KMS-11 (cell line): ENCODE measurements at regions not wholly inside any gene's neighbourhood (a gene's known extent, or its start where the extent isn't known, plus 50 kb on each side); places are given as distances from the start of the nearest gene placed in this dataset.

ENCODE experiments used
- H2AFZ ChIP-seq: fragments of 200-600 bp; sonication (generic); 2 replicates; pipeline ENCODE4 v1.6.1; 2016; ENCODE audit warnings: antibody characterized with exemption, mixed run types, low read depth
- H3K27ac ChIP-seq: fragments of 200-600 bp; sonication (generic); 2 replicates; pipeline ENCODE4 v1.6.1; 2016; ENCODE audit warnings: mild to moderate bottlenecking, mixed run types
- H3K27me3 ChIP-seq: fragments of 200-600 bp; sonication (generic); 2 replicates; pipeline ENCODE4 v1.6.1; 2017; ENCODE audit warnings: mild to moderate bottlenecking, low read depth, mixed run types, moderate library complexity; ENCODE audit not compliant: insufficient read depth
- H3K36me3 ChIP-seq: fragments of 200-600 bp; sonication (generic); 2 replicates; pipeline ENCODE4 v1.6.1; 2017; ENCODE audit warnings: mild to moderate bottlenecking, mixed run types; ENCODE audit not compliant: insufficient read depth
- H3K4me1 ChIP-seq: fragments of 200-600 bp; sonication (generic); 2 replicates; pipeline ENCODE4 v1.6.1; 2016; ENCODE audit warnings: mild to moderate bottlenecking, low read depth, mixed run types; ENCODE audit not compliant: poor library complexity, severe bottlenecking
- H3K4me2 ChIP-seq: fragments of 200-600 bp; sonication (generic); 2 replicates; pipeline ENCODE4 v1.7.0; 2016; ENCODE audit warnings: mild to moderate bottlenecking, mixed run types
- H3K4me3 ChIP-seq: fragments of 200-600 bp; sonication (generic); IDR thresholded peaks from 2 replicates; pipeline ENCODE4 v1.6.1; 2017; ENCODE audit warnings: low read depth, low read length, mixed read lengths; ENCODE audit not compliant: insufficient read depth
- H3K79me2 ChIP-seq: fragments of 200-600 bp; sonication (generic); 2 replicates; pipeline ENCODE4 v1.6.1; 2016; ENCODE audit warnings: low read depth, mixed run types; ENCODE audit not compliant: insufficient read depth
- H3K9ac ChIP-seq: fragments of 200-600 bp; sonication (generic); 2 replicates; pipeline ENCODE4 v1.6.1; 2016; ENCODE audit warnings: mild to moderate bottlenecking, mixed run types
- H4K20me1 ChIP-seq: fragments of 200-600 bp; sonication (generic); 2 replicates; pipeline ENCODE4 v1.6.1; 2016; ENCODE audit warnings: mild to moderate bottlenecking, mixed run types; ENCODE audit not compliant: insufficient read depth
- CTCF ChIP-seq: fragments of 200-600 bp; sonication (generic); conservative IDR thresholded peaks from 2 replicates; pipeline ENCODE4 v1.6.1; 2017; ENCODE audit warnings: low read depth, mild to moderate bottlenecking, antibody characterized with exemption, low read length, moderate library complexity, mixed read lengths

- peaks cover 65% of the 10 kb centered on the region for H3K4me1 ChIP-seq
- peak overlapping the region; percentile 62 for H3K4me2 ChIP-seq
- no peaks in the 10 kb centered on the region for H3K79me2 ChIP-seq
- no peak overlapping the region for H3K27ac ChIP-seq
- peaks cover 13% of the 10 kb centered on the region for H3K27me3 ChIP-seq
- no peak for TF ChIP-seq CTCF
- H3K4me3 ChIP-seq: no peak overlapping the region
- no peak overlapping the region for H2AFZ ChIP-seq
- no peaks in the 10 kb centered on the region for H4K20me1 ChIP-seq
- no peaks in the 10 kb centered on the region for H3K36me3 ChIP-seq
- H3K9ac ChIP-seq: no peak overlapping the region
Observed at GRCh38 chr21:31555741-31556191, 103.7 kb upstream of the SOD1 start.

- Histone ChIP-seq H2AFZ (peak overlapping the region; percentile 23; the same call in 1 of the 2 replicates), H3K4me3 (no peak overlapping the region), H3K36me3 (no peaks in the 10 kb centered on the region), H3K27me3 (peaks cover 13% of the 10 kb centered on the region), H3K27ac (peak overlapping the region; percentile 33; the same call in 1 of the 2 replicates), H3K9ac (no peak overlapping the region; the same call in 1 of the 2 replicates), H4K20me1 (no peaks in the 10 kb centered on the region), H3K4me1 (peaks cover 57% of the 10 kb centered on the region), H3K79me2 (no peaks in the 10 kb centered on the region), H3K4me2 (peak overlapping the region; percentile 62)
- TF ChIP-seq CTCF: no peak
Observed at GRCh38 chr21:31554511-31555022, 104.9 kb upstream of the SOD1 start.

- H3K4me1 ChIP-seq: peaks cover 57% of the 10 kb centered on the region
- H3K27ac ChIP-seq: peak overlapping the region; percentile 33; the same call in 1 of the 2 replicates
- H3K27me3 ChIP-seq: peaks cover 13% of the 10 kb centered on the region
- no peak for TF ChIP-seq CTCF
- H3K9ac ChIP-seq: no peak overlapping the region
- H4K20me1 ChIP-seq: no peaks in the 10 kb centered on the region
- H3K4me3 ChIP-seq: no peak overlapping the region
- no peaks in the 10 kb centered on the region for H3K79me2 ChIP-seq
- H3K36me3 ChIP-seq: no peaks in the 10 kb centered on the region
- H3K4me2 ChIP-seq: peak overlapping the region; percentile 62
- H2AFZ ChIP-seq: no peak overlapping the region
Observed at GRCh38 chr21:31553926-31554325, 105.6 kb upstream of the SOD1 start.

- Histone ChIP-seq H3K4me3 (no peak overlapping the region), H3K4me1 (peaks cover 57% of the 10 kb centered on the region), H2AFZ (no peak overlapping the region), H3K27me3 (peaks cover 13% of the 10 kb centered on the region), H3K27ac (no peak overlapping the region), H3K79me2 (no peaks in the 10 kb centered on the region), H3K36me3 (no peaks in the 10 kb centered on the region), H3K4me2 (peak overlapping the region; percentile 62), H4K20me1 (no peaks in the 10 kb centered on the region), H3K9ac (no peak overlapping the region)
- TF ChIP-seq CTCF: no peak
Observed at GRCh38 chr21:31553461-31553860, 106.0 kb upstream of the SOD1 start.
